Fibroblast of lung (primary cell): ENCODE measurements at regions not wholly inside any gene's neighbourhood (a gene's known extent, or its start where the extent isn't known, plus 50 kb on each side); places are given as distances from the start of the nearest gene placed in this dataset.

ENCODE experiments used
- DNase-seq, 2 donors: peaks; one replicate each; pipeline versions ENCODE4 v3.0.0 to v3.0.0-alpha.2; 2010; ENCODE audit warnings: low read depth in 2 of 2
- H2AFZ ChIP-seq: 2 replicates; pipeline ENCODE4 v1.5.1; 2012; ENCODE audit warnings: low read length, control low read depth, inconsistent platforms
- H3K27ac ChIP-seq: 2 replicates; pipeline ENCODE4 v1.5.1; 2011; ENCODE audit warnings: low read length, control low read depth; ENCODE audit not compliant: insufficient read depth
- H3K27me3 ChIP-seq: 2 replicates; pipeline ENCODE4 v1.5.1; 2011; ENCODE audit warnings: mild to moderate bottlenecking, low read length; ENCODE audit not compliant: control insufficient read depth, insufficient read depth
- H3K36me3 ChIP-seq: 2 replicates; pipeline ENCODE4 v1.5.1; 2011; ENCODE audit warnings: low read length; ENCODE audit not compliant: control insufficient read depth, insufficient read depth
- H3K4me1 ChIP-seq: 2 replicates; pipeline ENCODE4 v1.5.1; 2011; ENCODE audit warnings: low read length; ENCODE audit not compliant: control insufficient read depth, insufficient read depth; ENCODE audit errors: extremely low read depth
- H3K4me2 ChIP-seq: 2 replicates; pipeline ENCODE4 v1.5.1; 2011; ENCODE audit warnings: low read length, control low read depth; ENCODE audit not compliant: insufficient read depth; ENCODE audit errors: extremely low read depth
- H3K4me3 ChIP-seq, 4 experiments: fragments of 200-600 bp in 1 of 4; sonication (generic) in 1 of 4; replicated peaks in 1 of 4; 2 replicates each; pipeline ENCODE4 v1.5.1; 2011 to 2016; ENCODE audit warnings: low read length in 4 of 4, low read depth in 3 of 4, mild to moderate bottlenecking in 3 of 4, control low read depth in 2 of 4, inconsistent platforms in 1 of 4, mixed read lengths in 1 of 4; ENCODE audit not compliant: insufficient read depth in 1 of 4; ENCODE audit errors: control extremely low read depth in 1 of 4
- H3K79me2 ChIP-seq: 2 replicates; pipeline ENCODE4 v1.5.1; 2012; ENCODE audit warnings: mild to moderate bottlenecking, low read length, inconsistent platforms; ENCODE audit not compliant: control insufficient read depth, insufficient read depth
- H3K9ac ChIP-seq: 2 replicates; pipeline ENCODE4 v1.5.1; 2011; ENCODE audit warnings: mild to moderate bottlenecking, low read length, control low read depth; ENCODE audit not compliant: insufficient read depth
- H3K9me3 ChIP-seq: 2 replicates; pipeline ENCODE4 v1.5.1; 2012; ENCODE audit warnings: low read depth, low read length; ENCODE audit not compliant: control insufficient read depth, insufficient read depth
- H4K20me1 ChIP-seq: 2 replicates; pipeline ENCODE4 v1.5.1; 2011; ENCODE audit warnings: low read length; ENCODE audit not compliant: control insufficient read depth, insufficient read depth; ENCODE audit errors: extremely low read depth
- EZH2 ChIP-seq: IDR thresholded peaks from 2 replicates; pipeline ENCODE4 v1.5.1; 2012; ENCODE audit warnings: low read length, control low read depth, mild to moderate bottlenecking; ENCODE audit errors: missing control alignments
- TF ChIP-seq, protein P1 (sequence below), 2 donors: IDR thresholded peaks in 1 of 2; conservative IDR thresholded peaks in 1 of 2; 1 replicate in 1 of 2; 2 replicates in 1 of 2; pipeline ENCODE4 v1.5.1; 2011 to 2012; ENCODE audit warnings: low read length in 2 of 2, control low read depth in 1 of 2, inconsistent platforms in 1 of 2, low read depth in 1 of 2, mild to moderate bottlenecking in 1 of 2

DNA sequence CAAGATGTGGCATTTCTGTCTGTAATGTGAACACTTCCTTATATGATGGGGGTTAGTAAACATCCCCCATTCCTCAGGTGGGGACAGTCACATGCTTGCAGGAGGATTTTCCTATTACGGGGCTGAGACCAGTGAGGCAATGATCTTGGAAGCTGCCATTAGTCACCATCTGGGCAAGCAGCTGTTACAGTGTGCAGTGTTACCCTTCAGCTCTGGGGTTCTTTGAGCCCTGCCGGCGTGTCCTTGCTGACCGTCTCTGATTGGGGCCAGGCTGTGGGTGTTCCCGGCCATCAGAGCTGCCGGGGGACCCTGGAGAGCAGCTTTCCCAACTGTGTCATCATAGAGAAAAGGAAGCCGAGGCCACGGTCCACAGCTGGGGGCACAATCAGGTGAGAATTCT, 126.8 kb upstream of the FAM20C start:
- no peak overlapping the region for H3K4me3 ChIP-seq
- H3K27me3 ChIP-seq = no peaks in the 10 kb centered on the region
- no peak overlapping the region for H2AFZ ChIP-seq
- no peaks in the 10 kb centered on the region for H3K36me3 ChIP-seq
- TF ChIP-seq, protein P1, sequence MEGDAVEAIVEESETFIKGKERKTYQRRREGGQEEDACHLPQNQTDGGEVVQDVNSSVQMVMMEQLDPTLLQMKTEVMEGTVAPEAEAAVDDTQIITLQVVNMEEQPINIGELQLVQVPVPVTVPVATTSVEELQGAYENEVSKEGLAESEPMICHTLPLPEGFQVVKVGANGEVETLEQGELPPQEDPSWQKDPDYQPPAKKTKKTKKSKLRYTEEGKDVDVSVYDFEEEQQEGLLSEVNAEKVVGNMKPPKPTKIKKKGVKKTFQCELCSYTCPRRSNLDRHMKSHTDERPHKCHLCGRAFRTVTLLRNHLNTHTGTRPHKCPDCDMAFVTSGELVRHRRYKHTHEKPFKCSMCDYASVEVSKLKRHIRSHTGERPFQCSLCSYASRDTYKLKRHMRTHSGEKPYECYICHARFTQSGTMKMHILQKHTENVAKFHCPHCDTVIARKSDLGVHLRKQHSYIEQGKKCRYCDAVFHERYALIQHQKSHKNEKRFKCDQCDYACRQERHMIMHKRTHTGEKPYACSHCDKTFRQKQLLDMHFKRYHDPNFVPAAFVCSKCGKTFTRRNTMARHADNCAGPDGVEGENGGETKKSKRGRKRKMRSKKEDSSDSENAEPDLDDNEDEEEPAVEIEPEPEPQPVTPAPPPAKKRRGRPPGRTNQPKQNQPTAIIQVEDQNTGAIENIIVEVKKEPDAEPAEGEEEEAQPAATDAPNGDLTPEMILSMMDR (conservative IDR thresholded peaks at IDR 0.05 in 1 of 2, IDR thresholded peaks at IDR 0.05 in 1 of 2; ENCODE audit: low read depth in 1 of 2, low read length in 2 of 2) = no peak
- no peak for TF ChIP-seq EZH2
- H3K4me1 ChIP-seq = no peaks in the 10 kb centered on the region
- no peaks in the 10 kb centered on the region for H4K20me1 ChIP-seq
- no peaks in the 10 kb centered on the region for H3K79me2 ChIP-seq
- H3K9ac ChIP-seq = no peak overlapping the region
- peak; percentile 53 to 76 for DNase-seq
- no peak overlapping the region for H3K27ac ChIP-seq
- H3K9me3 ChIP-seq = no peaks in the 10 kb centered on the region
- no peak overlapping the region for H3K4me2 ChIP-seq

DNA sequence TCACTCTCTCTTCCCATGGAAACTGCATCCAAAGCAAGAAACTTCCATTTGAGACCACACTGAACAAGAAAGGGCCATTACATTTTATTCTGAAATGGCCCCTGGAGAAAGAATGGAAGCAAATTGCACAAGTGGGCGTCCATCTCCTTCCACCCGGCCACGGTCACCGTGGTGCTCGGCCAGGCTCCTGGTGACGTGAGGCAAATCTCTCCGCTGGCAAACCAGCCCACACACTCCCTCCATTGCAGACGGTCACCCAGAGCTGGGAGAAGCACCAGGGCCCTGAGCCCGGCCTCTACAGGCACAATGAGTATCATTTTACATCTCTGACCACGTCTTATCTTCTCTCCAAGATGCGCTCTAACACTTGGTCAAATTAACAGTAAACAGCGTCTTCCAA, 126.1 kb upstream of the FAM20C start:
- Histone ChIP-seq H3K4me2 (no peak overlapping the region), H3K79me2 (no peaks in the 10 kb centered on the region), H3K4me3 (no peak overlapping the region), H3K36me3 (no peaks in the 10 kb centered on the region), H3K4me1 (no peaks in the 10 kb centered on the region), H3K27ac (no peak overlapping the region), H3K27me3 (no peaks in the 10 kb centered on the region), H4K20me1 (no peaks in the 10 kb centered on the region), H3K9me3 (no peaks in the 10 kb centered on the region), H3K9ac (no peak overlapping the region), H2AFZ (no peak overlapping the region)
- no peak for DNase-seq
- TF ChIP-seq, protein P1 (conservative IDR thresholded peaks at IDR 0.05 in 1 of 2, IDR thresholded peaks at IDR 0.05 in 1 of 2; ENCODE audit: low read depth in 1 of 2, low read length in 2 of 2) = no peak
- no peak for TF ChIP-seq EZH2

DNA sequence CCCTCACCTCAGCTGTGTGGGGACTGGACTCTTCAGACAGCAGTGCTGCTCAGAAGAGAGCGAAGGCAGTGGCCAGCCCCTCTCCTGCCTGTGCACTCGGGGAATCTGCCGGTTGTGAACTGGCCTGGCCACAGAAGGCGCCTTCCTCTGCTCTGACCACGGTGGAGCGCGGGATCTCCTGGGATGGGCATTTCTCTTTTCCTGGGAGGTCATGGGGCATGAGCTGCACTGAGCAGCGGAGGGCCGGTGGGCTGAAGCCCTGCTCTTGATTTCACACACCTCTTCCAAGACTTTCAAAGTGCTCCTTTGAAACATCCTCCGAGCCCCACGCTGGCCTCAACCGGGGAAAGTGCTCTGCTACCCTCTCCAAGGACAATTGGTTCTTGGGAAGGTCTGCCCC, 125.6 kb upstream of the FAM20C start:
- Histone ChIP-seq H3K9ac (no peak overlapping the region), H3K4me1 (no peaks in the 10 kb centered on the region), H4K20me1 (no peaks in the 10 kb centered on the region), H3K36me3 (no peaks in the 10 kb centered on the region), H3K4me3 (no peak overlapping the region), H3K27me3 (no peaks in the 10 kb centered on the region), H2AFZ (no peak overlapping the region), H3K9me3 (no peaks in the 10 kb centered on the region), H3K4me2 (no peak overlapping the region), H3K27ac (no peak overlapping the region), H3K79me2 (no peaks in the 10 kb centered on the region)
- TF ChIP-seq, protein P1 (conservative IDR thresholded peaks at IDR 0.05 in 1 of 2, IDR thresholded peaks at IDR 0.05 in 1 of 2; ENCODE audit: low read depth in 1 of 2, low read length in 2 of 2) = no peak
- TF ChIP-seq EZH2 = no peak
- DNase-seq = no peak
